Suprapubic skin (tissue), 4 donors: ENCODE measurements at regions not wholly inside any gene's neighbourhood (a gene's known extent, or its start where the extent isn't known, plus 50 kb on each side); places are given as distances from the start of the nearest gene placed in this dataset.
"Not testable (repeated sequence)": the region's sequence is repeated elsewhere in the genome, so short reads cannot be mapped to it uniquely, and the experiment has no call there.

ENCODE experiments used
- DNase-seq, 2 donors: peaks; one replicate each; pipeline ENCODE4 v3.0.0-alpha.2; 2019; ENCODE audit warnings: low spot score in 2 of 2
- H3K27ac ChIP-seq: fragments of 200-600 bp; sonication (generic); one replicate; pipeline ENCODE4 v1.5.1; 2019
- H3K27me3 ChIP-seq: fragments of 200-600 bp; sonication (generic); one replicate; pipeline ENCODE4 v1.5.1; 2019
- H3K36me3 ChIP-seq: fragments of 200-600 bp; sonication (generic); one replicate; pipeline ENCODE4 v1.5.1; 2019
- H3K4me1 ChIP-seq: fragments of 200-600 bp; sonication (generic); one replicate; pipeline ENCODE4 v1.5.1; 2019
- H3K4me3 ChIP-seq: fragments of 200-600 bp; sonication (generic); one replicate; pipeline ENCODE4 v1.5.1; 2019; ENCODE audit warnings: mild to moderate bottlenecking
- H3K9me3 ChIP-seq: fragments of 200-600 bp; sonication (generic); one replicate; pipeline ENCODE4 v1.5.1; 2019
- EP300 ChIP-seq: sonication (generic); formaldehyde crosslinking; IDR thresholded peaks from one replicate; pipeline ENCODE4 v1.6.1; 2017; ENCODE audit warnings: antibody characterized with exemption
- POLR2A ChIP-seq, 2 donors: fragments of 450-650 bp; IDR thresholded peaks; one replicate each; pipeline ENCODE4 v1.6.1; 2017; ENCODE audit warnings: antibody characterized with exemption in 2 of 2, mild to moderate bottlenecking in 2 of 2, moderate library complexity in 2 of 2
- POLR2AphosphoS5 ChIP-seq, 3 donors: sonication (generic); formaldehyde crosslinking; IDR thresholded peaks; one replicate each; pipeline ENCODE4 v1.6.1; 2017; ENCODE audit warnings: antibody characterized with exemption in 3 of 3
- WGBS: methylation state at CpG from one replicate; pipeline ENCODE4 v1.1.5; 2018; 5-methylcytosine and 5-hydroxymethylcytosine counted together
- TF ChIP-seq, protein P1 (sequence below), 2 donors: fragments of 200-600 bp in 1 of 2; fragments of 450-650 bp in 1 of 2; sonication (generic) in 1 of 2; IDR thresholded peaks; one replicate each; pipeline ENCODE4 v1.5.1; 2016 to 2019; ENCODE audit warnings: antibody characterized with exemption in 2 of 2, mild to moderate bottlenecking in 1 of 2, moderate library complexity in 1 of 2

DNA sequence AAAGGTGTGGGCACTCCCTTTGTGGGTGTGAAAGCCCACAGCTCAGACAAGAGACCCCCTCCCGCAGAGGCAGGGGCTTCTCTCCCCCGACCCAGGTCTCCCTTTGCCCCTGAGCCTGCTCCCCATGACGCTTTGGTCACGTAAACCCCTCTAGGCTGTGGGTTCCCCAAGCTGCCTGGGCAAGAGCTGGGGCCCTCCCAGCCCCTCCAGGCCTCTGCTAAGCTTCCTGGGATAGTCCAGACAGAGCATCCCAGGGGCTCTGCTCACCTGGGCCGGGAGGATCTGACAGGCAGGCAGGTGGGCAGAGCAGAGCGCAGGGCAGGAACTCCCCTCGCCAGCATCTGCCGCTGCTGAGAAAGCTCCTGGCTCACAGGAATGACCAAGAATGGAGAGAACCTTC lies 177.3 kb downstream of the BANP start:
- no peaks in the 10 kb centered on the region for H3K36me3 ChIP-seq
- no peak overlapping the region for H3K4me3 ChIP-seq
- H3K4me1 ChIP-seq = no peaks in the 10 kb centered on the region
- H3K27me3 ChIP-seq = peaks cover 4% of the 10 kb centered on the region
- no peaks in the 10 kb centered on the region for H3K9me3 ChIP-seq
- no peak overlapping the region for H3K27ac ChIP-seq
- WGBS = 81% methylated on average over 3 of the region's 8 CpGs
- TF ChIP-seq, protein P1, sequence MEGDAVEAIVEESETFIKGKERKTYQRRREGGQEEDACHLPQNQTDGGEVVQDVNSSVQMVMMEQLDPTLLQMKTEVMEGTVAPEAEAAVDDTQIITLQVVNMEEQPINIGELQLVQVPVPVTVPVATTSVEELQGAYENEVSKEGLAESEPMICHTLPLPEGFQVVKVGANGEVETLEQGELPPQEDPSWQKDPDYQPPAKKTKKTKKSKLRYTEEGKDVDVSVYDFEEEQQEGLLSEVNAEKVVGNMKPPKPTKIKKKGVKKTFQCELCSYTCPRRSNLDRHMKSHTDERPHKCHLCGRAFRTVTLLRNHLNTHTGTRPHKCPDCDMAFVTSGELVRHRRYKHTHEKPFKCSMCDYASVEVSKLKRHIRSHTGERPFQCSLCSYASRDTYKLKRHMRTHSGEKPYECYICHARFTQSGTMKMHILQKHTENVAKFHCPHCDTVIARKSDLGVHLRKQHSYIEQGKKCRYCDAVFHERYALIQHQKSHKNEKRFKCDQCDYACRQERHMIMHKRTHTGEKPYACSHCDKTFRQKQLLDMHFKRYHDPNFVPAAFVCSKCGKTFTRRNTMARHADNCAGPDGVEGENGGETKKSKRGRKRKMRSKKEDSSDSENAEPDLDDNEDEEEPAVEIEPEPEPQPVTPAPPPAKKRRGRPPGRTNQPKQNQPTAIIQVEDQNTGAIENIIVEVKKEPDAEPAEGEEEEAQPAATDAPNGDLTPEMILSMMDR (IDR thresholded peaks at IDR 0.05) = no peak
- TF ChIP-seq EP300 (no peak), POLR2A (IDR thresholded peaks at IDR 0.05) (no peak), POLR2AphosphoS5 (IDR thresholded peaks at IDR 0.05) (no peak)
- DNase-seq = no peak

DNA sequence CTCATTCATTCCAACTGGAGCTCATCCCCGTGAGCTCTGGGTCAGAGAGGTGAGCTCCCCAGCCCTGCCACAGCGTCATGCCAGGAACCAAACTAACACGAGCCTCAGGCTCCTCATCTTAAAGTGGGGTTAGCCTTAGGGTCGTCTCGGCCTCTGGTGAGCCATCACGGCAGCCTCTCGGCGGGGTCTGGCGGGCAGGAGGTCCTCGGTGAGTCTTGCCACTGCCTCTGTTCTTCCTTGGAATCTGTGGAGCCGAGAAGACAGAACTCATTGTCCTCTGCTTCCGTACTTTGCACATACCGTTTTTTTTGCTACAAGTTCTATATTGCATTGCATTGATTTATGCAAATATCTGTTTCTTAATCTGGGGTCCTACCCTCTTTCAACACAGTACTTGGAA lies 177.9 kb downstream of the BANP start:
- not testable (repeated sequence) for H3K9me3 ChIP-seq, H3K27ac ChIP-seq, DNase-seq, H3K27me3 ChIP-seq, H3K4me1 ChIP-seq, H3K36me3 ChIP-seq, H3K4me3 ChIP-seq
- WGBS = 85% methylated on average over 13 of the region's 13 CpGs

DNA sequence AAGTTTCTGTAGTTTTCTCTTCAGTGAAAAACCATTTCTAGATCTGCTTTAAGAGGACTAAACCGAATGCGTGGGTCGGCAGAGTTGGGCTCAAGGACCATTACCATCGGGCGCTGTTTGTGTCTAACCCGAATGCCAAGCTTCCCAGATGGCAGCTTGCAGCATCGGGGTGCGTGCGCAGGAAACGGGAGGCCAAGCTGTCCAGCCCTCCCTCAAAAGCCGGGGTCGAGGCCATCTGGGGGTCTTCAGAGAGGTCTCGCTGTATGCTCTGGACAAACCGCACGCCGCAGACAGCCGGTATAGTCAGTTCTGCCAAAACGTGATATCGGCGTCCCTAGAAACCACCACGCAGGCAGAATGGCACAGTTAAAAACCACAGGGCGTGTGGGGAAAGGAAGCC lies 178.8 kb downstream of the BANP start:
- Histone ChIP-seq H3K4me3 (no peak overlapping the region), H3K4me1 (peaks cover 4% of the 10 kb centered on the region), H3K27ac (no peak overlapping the region), H3K9me3 (no peaks in the 10 kb centered on the region), H3K27me3 (peaks cover 4% of the 10 kb centered on the region), H3K36me3 (no peaks in the 10 kb centered on the region)
- TF ChIP-seq EP300 (no peak), POLR2AphosphoS5 (IDR thresholded peaks at IDR 0.05) (no peak), POLR2A (IDR thresholded peaks at IDR 0.05) (no peak)
- TF ChIP-seq, protein P1 (IDR thresholded peaks at IDR 0.05) = no peak
- DNase-seq = no peak
- WGBS = 88% methylated on average over 22 of the region's 22 CpGs

DNA sequence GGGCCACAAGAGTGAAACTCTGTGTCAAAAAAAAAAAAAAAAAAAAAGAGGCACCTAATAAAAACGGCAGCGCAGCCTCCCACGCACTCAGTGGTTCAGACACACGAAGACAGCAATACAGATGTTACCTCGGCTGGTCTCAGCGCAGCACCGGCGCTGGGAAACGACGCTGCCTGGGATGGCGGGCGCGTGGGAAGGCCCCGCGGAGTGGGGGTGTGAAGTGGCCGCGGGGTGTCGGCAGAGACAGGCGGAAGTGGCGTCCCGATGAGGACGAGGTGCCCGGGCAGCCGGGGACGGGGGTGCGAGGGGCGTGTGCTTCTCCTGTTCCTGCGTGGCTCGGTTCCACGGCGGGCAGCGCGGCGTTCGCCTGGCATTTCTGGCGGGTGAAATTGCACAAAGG lies 179.4 kb downstream of the BANP start:
- H3K4me3 ChIP-seq = no peak overlapping the region
- peaks cover 4% of the 10 kb centered on the region for H3K4me1 ChIP-seq
- H3K36me3 ChIP-seq = no peaks in the 10 kb centered on the region
- 91% methylated on average over 36 of the region's 36 CpGs for WGBS
- no peaks in the 10 kb centered on the region for H3K9me3 ChIP-seq
- H3K27me3 ChIP-seq = peaks cover 4% of the 10 kb centered on the region
- DNase-seq = no peak
- TF ChIP-seq POLR2A (IDR thresholded peaks at IDR 0.05) = no peak
- TF ChIP-seq POLR2AphosphoS5 (IDR thresholded peaks at IDR 0.05) = no peak
- TF ChIP-seq EP300 = no peak
- TF ChIP-seq, protein P1 (IDR thresholded peaks at IDR 0.05) = no peak
- H3K27ac ChIP-seq = no peak overlapping the region

DNA sequence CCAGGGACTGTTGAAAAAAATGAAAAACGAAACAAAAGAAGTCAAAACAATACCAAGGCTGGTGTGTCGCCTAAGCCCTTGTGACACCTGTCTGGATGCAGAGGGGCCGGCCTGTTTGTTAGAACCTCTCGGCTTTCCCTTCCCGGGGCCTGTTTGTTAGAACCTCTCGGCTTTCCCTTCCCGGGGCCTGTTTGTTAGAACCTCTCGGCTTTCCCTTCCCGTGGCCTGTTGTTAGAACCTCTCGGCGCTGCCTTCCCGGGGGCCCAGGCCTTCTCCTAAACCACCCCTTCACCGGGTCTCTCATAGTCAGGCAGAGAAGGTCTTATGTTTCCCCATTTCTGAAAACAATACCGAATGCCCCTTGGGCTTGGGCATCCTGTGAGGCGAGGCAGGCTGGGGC lies 180.0 kb downstream of the BANP start:
- no peak for DNase-seq
- H3K4me1 ChIP-seq = peaks cover 4% of the 10 kb centered on the region
- H3K36me3 ChIP-seq = no peaks in the 10 kb centered on the region
- H3K27ac ChIP-seq = no peak overlapping the region
- WGBS = 78% methylated on average over 15 of the region's 15 CpGs
- no peak overlapping the region for H3K4me3 ChIP-seq
- H3K9me3 ChIP-seq = no peaks in the 10 kb centered on the region
- H3K27me3 ChIP-seq = peaks cover 4% of the 10 kb centered on the region
- no peak for TF ChIP-seq POLR2A (IDR thresholded peaks at IDR 0.05)
- no peak for TF ChIP-seq EP300
- TF ChIP-seq POLR2AphosphoS5 (IDR thresholded peaks at IDR 0.05) = no peak
- TF ChIP-seq, protein P1 (IDR thresholded peaks at IDR 0.05) = no peak

DNA sequence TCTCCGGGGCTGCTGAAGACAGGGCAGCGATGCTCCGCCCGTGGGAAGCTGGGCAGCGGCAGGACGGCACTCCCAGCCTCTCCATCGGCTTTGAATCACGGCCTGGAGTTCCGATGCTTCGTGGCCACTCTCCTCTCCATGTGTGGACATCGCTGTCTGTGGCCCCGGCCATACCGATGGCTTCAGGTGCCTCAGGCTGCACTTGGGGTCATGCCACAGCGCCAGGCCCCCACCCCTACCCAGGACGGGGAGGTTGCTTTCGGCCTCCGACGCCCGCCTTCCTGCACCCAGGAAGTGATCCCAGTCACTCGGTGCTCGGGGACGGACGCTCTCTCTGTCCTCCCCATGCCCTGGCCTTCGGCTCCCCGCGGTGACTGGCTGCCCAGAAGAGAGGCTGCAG lies 180.7 kb downstream of the BANP start:
- H3K4me1 ChIP-seq = peaks cover 4% of the 10 kb centered on the region
- WGBS = 88% methylated on average over 14 of the region's 26 CpGs
- TF ChIP-seq POLR2A (IDR thresholded peaks at IDR 0.05) = no peak
- H3K27ac ChIP-seq = no peak overlapping the region
- H3K36me3 ChIP-seq = no peaks in the 10 kb centered on the region
- no peak for DNase-seq
- H3K27me3 ChIP-seq = peaks cover 4% of the 10 kb centered on the region
- H3K9me3 ChIP-seq = no peaks in the 10 kb centered on the region
- no peak overlapping the region for H3K4me3 ChIP-seq
